HG03066 (cell line): ENCODE measurements at regions not wholly inside any gene's neighbourhood (a gene's known extent, or its start where the extent isn't known, plus 50 kb on each side); places are given as distances from the start of the nearest gene placed in this dataset.

Experiments used
- ATAC-seq: cut with Tn5 transposase; IDR thresholded peaks from one replicate; pipeline ENCODE4 v1.9.1; 2021; ENCODE audit warnings: low read depth; ENCODE audit not compliant: unreplicated experiment

DNA sequence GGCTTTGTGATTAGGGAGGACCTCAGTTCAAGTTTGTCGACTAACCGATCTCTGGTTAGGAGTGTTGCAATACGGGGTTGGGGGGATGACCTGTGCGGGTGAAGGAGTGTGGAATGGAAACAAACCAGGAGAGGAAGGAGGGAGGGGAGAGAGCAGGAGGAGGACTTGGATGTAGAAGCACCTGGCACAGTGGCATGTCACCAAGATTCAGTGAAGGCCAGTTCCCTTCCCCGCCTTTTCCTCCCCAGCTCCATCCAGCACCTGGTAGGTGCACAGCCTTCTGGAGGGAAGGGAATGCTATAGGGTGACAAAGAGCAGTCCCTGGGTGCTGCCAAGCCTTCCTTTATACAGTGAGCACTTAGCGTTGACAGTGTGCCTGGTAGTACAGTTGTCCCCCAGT, 107.4 kb upstream of the CRHR1 start:
- ATAC-seq = no peak

DNA sequence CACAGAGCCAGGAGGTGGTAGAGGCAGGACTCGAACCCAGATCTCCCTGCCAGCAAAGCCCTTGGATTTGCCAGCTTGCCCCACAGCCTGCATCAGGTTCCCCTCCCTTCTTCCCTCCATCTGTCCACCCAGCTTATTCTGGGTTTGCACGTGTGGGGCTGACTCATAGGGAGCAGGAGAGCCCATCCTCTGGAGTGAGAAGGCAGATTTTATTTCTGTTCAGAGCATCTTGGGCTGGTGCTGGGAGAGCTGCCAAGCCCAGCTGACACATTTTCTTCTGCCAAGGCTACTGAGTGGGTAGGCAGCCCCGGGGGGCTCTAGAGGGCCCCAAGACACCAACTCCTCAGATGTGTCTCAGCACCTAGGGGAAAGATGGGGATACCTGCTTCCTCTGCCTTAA, 106.3 kb upstream of the CRHR1 start:
- no peak for ATAC-seq

DNA sequence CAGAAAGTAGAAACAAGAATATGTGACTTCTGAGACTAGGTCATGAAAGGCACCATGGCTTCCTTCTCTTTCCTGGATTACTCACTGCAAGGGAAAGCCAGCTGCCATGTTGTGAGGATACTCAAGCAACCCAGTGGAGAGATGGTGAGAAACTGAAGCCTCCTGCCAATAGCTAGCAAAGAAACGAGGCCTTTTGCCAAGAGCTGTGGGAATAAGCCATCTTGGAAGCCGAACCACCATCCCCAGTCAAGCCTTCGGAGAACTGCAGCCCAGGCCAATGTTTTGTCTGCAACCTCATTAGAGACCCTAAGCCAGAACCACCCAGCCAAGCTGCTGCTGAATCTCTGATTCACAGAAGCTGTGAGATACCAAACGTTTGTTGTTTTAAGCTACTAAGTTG, 104.7 kb upstream of the CRHR1 start:
- ATAC-seq = no peak

DNA sequence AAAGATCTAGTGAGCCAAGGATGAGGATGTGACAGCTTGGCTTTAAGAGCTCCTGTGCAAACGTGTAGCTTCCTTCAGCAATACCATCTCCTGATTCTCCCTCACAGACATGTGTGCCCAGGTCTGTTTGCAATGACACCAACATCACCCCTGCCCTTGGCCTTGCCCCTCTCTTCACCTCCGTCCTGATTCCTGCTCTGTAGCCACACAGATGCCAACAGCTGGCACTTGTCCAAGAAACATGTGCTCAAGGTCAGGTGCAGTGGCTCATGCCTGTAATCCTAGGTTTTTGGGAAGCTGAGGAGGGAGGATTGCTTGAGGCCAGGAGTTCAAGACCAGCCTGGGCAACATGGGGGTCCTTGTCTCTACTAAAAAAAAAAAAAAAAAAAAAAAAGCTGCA, 103.8 kb upstream of the CRHR1 start:
- no peak for ATAC-seq

DNA sequence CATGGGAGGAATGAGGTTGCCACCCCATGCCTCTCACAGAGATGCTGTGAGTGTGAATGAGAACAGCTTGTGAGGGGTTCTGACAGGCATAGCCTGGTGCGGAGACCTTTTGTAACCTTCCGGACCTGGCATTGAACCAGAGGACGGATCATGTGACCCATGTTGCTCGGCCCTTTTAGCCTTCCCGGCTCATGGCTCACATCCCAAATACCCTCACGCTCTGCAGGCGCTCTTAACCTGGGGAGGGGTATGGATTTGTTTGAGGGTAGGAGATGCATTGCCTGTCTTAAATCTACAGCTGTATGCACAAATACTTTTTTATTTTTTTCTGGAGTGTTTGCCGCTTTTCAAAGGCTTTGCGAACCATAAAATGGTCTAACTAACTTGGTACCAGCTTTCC, 102.4 kb upstream of the CRHR1 start:
- ATAC-seq = no peak

DNA sequence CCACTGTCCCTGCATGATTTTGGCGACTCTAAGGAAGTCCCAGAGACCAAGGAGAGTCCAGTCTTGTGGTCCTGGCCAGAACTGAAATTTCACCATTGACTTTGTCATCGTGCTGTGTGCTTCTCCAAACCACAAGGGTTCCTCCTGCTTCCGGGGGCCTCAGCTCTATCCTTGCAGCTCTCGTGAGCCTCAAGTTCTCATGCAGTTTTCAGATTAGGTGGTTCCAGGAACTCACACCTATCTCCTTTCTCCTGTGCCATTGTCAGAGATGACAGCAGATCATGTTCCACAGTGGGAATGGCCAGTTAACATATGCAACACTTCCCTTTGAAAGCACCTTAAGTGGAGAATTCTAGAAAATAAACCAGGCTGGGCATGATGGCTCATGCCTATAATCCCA, 97.9 kb upstream of the CRHR1 start:
- no peak for ATAC-seq

DNA sequence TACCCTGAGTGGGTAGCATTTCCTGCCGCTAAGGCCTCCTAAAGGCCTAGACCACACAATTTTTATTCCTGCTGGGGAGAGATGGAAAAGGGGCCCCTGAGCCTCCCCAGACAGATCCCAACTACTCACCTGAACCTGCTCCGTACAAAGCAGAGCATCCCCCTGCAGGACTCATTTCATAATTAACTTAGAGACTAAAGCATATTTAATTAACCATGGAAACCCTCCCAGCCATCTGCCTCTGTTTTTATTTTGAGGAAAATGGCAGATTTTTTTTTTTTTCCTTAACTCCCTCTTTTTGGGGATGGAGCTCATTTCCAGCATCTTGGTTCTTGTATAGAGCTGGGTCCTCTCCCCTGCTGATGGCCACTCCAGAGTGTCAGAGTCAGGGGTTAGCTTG, 96.5 kb upstream of the CRHR1 start:
- no peak for ATAC-seq

DNA sequence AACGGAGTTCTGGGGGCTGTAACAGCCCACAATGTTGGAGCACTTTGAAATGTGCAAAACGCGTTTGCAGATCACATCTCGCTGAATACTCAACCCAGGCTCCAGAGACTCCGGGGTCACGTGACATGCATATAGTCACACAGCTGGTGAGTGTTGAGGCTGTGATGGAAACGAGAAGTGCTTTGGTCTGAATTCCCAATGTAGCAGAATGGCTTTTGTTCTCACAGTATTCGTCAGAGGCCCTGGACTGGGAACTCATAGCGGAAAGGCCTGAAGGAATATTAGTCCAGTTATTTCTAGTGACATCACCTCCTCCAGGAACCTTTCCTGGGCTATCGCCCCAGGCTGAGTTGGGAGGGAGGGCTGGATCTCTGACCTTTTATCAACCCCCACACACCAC, 95.8 kb upstream of the CRHR1 start:
- ATAC-seq = no peak

DNA sequence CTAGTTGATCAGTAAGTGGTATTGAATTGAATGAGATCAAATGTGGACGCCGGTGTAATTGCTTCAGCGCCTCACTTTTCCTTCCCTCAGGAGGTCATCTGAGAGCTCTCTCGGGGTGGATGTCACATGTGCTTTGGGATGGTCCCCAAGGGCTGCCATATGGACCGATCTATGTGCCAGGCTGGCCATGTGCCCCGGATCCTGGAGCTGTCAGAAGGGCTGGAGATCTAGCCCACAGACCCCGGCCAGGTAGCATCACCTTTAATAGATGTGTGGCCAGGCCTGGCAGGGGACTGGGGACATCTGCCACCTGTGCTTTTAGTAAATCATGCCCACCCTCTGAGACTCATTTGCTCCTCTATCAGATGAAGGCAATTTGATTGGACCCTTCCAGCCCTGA, 95.3 kb upstream of the CRHR1 start:
- ATAC-seq = no peak

DNA sequence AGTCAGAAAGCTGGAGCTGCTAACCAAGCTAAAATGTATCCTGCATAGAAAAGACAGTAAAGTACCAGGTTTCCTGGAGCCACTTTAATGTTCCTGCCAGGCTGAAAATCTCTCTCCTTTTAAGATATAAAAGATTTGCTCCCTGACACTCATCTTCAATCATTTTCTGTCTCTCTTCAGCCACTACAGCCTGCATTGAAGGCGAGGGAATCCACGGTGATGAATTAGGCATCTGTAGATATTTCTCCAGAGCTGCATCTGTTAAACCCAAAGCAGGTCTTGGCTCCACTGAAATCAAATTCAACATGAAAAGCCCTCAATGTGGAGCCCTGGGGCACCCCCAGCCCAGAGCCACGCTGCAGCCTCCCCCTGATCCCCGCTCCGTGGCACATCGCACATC, 94.7 kb upstream of the CRHR1 start:
- ATAC-seq = no peak

DNA sequence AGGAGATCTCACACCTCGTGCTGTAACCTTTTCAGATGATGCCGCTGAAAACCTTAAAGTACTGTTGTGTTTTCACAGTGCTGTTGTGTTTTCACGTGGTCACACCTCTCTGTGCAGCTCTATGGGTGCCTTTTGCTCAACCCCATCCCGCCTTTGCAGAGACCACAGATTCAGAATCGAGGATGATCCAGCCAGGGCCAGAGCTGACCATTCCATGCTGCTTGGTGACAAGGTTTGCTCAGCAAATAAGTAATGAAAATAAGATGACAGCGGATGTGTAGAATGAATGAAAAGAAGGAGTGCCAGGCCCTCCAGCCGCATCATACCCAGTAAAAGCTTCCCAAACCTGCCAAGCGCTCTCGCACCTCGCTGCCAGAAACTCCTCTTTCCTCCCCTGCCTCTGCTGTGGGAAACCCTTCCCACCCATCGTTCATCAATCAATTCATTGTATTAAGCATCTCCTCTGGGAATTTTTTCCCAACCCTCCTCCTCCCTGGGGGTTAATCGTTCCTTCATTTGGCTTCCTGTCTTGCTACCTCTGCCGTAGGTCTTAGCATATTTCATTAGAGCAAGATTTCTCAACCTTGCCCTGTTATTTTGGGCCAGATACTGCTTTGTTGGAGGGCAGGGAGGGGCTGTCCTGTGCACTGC, 93.4 kb upstream of the CRHR1 start:
- ATAC-seq = no peak

DNA sequence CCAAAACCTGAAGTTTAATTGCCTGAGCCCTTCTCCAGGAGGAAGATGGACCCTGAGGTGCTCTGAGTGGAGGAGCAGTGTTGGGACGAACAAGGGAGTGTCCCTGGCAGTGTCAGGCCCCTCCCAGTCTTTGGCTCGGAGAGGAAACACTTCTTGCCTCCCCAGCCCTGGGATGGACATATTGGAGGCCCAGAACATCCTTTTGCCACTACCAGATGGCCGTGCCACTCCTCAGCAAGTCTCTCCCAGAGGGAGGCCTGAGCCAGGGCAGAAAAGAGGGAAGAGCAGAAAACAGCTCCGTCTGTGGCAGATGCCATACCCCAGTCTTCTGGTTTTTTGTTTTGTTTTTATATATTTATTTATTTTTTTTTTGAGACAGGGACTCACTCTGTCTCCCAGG, 91.5 kb upstream of the CRHR1 start:
- ATAC-seq = no peak

DNA sequence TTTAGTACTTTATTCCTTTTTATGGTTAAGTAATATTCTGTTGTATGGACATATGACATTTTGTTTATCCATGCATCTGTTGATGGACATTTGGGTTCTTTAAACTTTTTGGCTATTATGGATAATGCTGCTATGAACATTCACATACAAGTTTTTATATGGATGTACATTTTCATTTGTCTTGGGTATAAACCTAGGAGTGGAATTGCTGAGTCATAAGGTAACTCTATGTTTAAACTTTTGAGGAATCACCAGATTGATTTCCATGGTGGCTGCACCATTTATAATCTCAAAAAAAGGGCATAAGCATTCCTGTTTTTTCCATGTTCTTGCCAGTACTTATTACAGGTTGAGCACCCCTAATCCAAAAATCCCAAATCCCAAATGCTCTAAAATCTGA, 90.3 kb upstream of the CRHR1 start:
- ATAC-seq = no peak

DNA sequence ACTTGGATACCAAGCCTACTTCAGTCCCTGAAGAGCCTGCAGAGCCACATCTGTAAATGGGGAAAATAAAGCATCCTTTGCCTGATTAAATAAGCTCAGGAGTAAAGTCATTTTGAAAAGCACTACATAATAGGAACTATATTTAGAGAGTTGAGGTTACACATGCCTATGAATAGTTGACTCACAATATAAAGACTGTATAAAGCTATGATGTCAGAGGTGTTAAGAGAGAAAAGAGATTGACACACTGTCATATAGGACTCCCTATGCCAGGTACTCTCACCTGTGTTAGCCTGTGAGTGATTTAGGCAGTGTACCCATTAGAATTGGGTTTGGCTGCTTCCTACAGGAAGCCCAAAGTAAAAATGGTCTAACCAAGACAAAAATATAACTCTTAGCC, 87.7 kb upstream of the CRHR1 start:
- ATAC-seq = no peak

DNA sequence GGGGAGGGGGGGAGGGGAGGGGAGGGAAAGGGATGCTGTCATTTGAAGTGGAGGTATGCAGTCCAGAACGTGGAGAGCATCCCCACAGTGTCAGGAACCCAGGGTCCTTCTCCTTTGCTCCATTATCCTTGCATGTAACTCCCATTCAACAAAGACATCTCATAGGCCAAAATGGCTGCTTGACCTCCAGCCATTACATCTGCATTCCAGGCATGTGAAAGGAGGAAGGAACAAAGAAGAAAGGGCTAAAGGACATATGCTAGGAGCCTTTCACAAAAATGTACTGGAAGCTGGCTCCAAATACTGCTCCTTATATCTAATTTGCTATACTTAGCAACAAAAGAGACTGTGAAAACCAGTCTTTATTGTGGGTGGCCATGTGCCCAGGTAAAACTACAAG, 87.0 kb upstream of the CRHR1 start:
- ATAC-seq = no peak

DNA sequence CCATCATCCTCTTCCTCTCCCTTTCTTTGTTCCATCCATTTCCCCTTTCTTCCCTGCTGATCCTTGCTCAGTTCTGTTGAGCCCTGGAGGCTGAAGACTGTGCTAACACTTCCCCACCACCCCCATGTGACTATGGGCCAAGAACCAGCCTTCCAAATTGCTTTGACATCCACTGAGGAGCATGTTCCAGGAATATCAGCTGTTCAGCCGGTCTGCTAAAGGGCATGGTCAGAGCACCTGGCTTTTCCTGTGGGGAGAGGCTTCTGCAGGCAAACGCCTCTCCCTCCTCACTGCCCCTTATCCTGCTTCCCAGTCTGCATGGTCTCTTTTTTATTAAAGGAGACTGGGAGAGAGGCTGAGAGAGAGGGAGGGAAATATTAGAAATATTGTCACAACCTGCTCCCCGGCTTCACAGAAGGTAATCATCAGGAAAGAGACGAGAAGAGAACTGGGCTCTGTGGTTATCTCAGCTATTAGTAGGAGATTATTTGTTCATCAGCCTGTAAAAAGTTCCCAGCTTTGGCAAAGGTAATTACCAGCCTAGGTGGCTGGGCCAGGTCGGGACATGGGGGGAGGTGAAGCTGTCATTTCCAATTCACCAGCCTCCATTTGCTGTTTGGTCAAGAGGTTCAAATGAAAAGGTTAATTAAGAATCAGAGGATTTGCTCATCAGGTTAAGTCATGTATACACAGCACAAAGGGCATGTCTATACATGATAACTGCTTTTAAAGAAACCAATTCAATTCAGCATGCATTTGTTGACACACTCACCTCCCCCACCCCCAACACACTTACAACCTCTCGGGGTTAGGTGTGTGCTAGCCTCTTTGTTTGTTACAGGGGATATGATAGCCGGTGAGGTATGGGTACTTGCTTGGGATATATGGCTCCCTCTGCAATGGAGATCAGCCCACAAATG, 83.7 kb upstream of the CRHR1 start:
- no peak for ATAC-seq

DNA sequence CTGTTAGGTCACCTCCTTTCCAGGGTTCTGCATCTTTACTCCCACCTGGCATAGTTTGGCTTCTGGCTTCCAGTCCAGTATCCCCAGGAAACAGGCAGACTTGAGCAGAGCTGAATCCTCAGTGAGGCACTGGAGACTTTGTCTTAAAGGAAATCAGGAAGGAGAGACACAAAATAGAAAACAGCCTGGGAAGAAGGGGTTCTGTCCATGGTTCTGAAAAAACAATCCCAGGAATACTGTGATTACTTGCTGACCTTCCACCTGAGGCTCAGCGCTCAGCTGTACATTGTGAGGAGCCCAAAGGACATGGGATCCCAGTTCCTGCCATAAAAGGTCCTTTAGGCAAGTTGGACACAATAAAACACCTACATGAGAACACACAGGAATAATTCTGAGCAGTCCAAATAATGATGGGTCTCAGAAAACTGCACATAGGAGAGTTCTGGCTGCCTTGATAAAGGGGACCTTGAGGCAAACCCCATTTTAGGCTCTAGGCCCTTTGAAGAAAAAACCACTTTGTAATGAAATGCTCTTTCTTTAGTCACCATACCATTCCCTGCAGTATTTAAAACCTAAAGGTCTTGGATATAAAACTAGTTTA, 81.4 kb upstream of the CRHR1 start:
- no peak for ATAC-seq

DNA sequence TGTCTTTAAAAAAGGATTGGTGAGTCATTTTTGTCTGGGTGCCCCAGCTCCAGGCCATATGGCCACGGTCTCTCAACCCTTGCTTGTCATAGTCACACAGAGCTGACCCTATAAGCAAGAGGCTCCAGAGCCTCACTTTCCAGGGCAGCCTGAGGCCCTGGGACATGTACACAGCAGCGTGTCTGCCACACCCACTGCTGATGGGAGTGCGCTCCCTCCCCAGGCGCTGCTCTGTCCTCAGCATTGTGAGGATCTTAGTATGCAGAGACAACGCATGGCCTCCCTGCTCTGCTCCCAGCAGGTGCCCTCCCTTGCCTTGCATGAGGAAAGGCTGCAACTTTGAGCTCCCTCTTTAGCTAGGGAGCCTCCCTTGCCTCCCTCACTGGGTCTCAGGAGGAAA, 80.8 kb upstream of the CRHR1 start:
- no peak for ATAC-seq

DNA sequence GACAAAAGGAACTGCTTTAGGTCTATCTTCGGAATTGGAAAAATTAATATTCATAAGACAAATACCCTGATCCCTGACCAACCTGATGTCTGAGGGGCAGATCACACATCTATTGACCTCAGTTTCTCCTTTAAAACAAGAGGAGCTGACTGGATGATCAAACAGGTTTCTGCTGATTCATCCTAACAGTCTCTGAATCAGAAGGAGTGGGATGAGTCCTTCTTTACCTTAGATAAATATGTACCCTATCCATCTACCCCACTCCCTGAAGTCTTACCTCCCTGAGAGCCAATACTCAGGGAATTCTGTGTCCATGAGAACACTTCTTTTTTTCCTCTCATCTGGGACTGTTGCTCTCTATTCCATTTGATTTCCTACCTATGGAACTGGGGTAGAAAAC, 80.3 kb upstream of the CRHR1 start:
- ATAC-seq = no peak

DNA sequence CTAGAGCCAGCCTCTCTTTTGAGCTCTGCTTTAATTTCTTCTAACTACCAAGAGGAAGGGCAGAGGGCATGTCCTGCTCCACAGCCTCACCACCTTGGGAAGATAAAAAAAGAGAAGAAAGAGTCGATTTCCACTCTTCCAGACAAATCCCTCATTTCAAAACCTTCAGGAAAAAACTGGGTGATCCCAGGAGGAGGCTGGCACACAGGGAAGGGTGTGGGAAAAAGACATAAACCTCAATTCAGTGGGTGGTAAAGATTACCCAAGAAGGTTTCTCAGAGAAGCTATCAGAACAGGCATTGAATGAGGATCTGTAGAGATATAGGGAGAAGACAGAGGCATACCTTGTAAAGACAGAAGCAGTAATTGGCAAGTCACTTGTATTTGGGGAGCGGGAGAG, 79.9 kb upstream of the CRHR1 start:
- ATAC-seq = no peak

DNA sequence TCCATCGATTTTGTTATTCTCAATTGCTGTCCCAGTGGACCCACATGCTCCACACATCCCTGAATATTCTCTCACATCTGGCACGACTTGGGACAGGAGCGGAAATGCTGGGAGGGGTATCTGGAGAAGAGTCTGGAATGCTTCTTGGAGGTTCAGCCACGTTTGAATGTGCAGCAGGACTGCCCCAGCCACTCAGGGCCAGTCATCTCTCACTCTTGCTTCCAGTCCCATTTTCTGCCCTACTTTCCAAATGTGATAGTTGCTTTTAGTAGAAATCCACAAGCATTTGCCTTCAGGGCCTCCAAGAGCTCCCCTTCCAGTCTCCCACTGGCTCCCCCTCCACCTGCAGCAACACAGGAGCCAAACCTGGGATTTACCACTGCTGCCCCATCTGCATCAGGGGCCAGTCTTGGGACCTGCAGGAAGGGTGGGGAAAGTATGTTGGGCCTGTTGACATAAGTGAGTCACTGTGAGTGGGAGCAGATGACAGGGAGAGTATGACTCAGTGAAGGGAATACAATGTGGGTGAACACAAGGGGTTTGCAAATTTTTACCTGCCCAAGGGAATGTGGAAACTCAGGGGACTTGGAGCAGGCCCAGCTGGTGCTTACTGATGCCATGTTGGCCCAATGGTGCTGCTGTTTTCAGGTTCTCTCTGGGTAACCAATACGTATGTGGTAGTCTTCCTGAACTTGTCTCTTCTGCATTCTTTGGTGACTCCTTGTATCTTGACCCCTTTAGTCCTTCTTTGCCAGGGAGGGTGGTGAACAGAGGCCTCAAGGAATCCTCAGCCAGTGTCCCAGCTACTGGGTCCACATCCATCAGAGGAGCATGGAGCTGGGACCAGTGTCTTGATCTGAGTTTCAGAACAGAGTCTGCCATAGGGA, 78.8 kb upstream of the CRHR1 start:
- ATAC-seq = no peak
